H1 (cell line): ENCODE measurements at regions not wholly inside any gene's neighbourhood (a gene's known extent, or its start where the extent isn't known, plus 50 kb on each side); places are given as distances from the start of the nearest gene placed in this dataset.

ENCODE experiments used
- CTCF ChIA-PET: fragments of 300-600 bp; sonication (Branson Sonifier 250); formaldehyde crosslinking; loops from one replicate; lab custom pipeline; 2021; ENCODE audit not compliant: partially characterized antibody; lab: Charles Lee
- POLR2A ChIA-PET: fragments of 300-600 bp; sonication (Branson Sonifier 250); formaldehyde crosslinking; loops from one replicate; lab custom pipeline; 2021; ENCODE audit warnings: inconsistent platforms; ENCODE audit not compliant: partially characterized antibody; lab: Charles Lee
- DNase-seq, 2 experiments: peaks; one replicate each; pipeline versions ENCODE4 v3.0.0 to v3.0.0-alpha.2; 2010 to 2022; ENCODE audit warnings: low spot score in 2 of 2, low read depth in 1 of 2, mixed read lengths in 1 of 2
- FAIRE-seq: peaks from 2 replicates; lab custom pipeline; 2011; peaks lifted over from hg19 to GRCh38; lab: Jason Lieb, UNC
- H2AFZ ChIP-seq: 2 replicates; pipeline ENCODE4 v1.8.1; 2012; ENCODE audit warnings: low read length, inconsistent platforms
- H2AK5ac ChIP-seq: 2 replicates; pipeline ENCODE4 v1.6.1; 2013; ENCODE audit warnings: low read depth, low read length
- H2BK120ac ChIP-seq: replicated peaks from 2 replicates; pipeline ENCODE3; 2013; ENCODE audit warnings: low read depth, low read length, inconsistent platforms
- H2BK12ac ChIP-seq: 2 replicates; pipeline ENCODE4 v1.6.1; 2013; ENCODE audit warnings: low read depth, low read length
- H2BK15ac ChIP-seq: 2 replicates; pipeline ENCODE4 v1.6.1; 2013; ENCODE audit warnings: low read length
- H2BK20ac ChIP-seq: 2 replicates; pipeline ENCODE4 v1.6.1; 2013; ENCODE audit warnings: low read length
- H2BK5ac ChIP-seq: 2 replicates; pipeline ENCODE4 v1.6.1; 2013; ENCODE audit warnings: low read depth, low read length
- H3K14ac ChIP-seq: 2 replicates; pipeline ENCODE4 v1.6.1; 2013; ENCODE audit warnings: inconsistent platforms; ENCODE audit not compliant: insufficient read length
- H3K18ac ChIP-seq: 2 replicates; pipeline ENCODE4 v1.6.1; 2013; ENCODE audit warnings: low read length; ENCODE audit errors: extremely low read depth
- H3K23ac ChIP-seq: 2 replicates; pipeline ENCODE4 v1.6.1; 2013; ENCODE audit warnings: inconsistent platforms; ENCODE audit not compliant: insufficient read length
- H3K23me2 ChIP-seq: 2 replicates; pipeline ENCODE4 v1.6.1; 2013; ENCODE audit warnings: low read depth, low read length
- H3K27ac ChIP-seq: 2 replicates; pipeline ENCODE4 v1.6.1; 2011; ENCODE audit warnings: low read depth, low read length, inconsistent platforms
- H3K27me3 ChIP-seq, 4 experiments: replicated peaks in 1 of 4; 1 replicate in 1 of 4; 2 replicates in 3 of 4; pipeline versions ENCODE4 v1.6.1 to v1.8.1; 2011 to 2013; ENCODE audit warnings: low read length in 3 of 4, mild to moderate bottlenecking in 3 of 4, inconsistent platforms in 2 of 4, mixed read lengths in 2 of 4, moderate library complexity in 1 of 4; ENCODE audit not compliant: control insufficient read depth in 3 of 4, insufficient read depth in 3 of 4; ENCODE audit errors: extremely low read depth in 1 of 4
- H3K36me3 ChIP-seq, 4 experiments: 2 replicates each; pipeline versions ENCODE4 v1.6.1 to v1.8.1; 2011 to 2013; ENCODE audit warnings: mild to moderate bottlenecking in 4 of 4, low read length in 3 of 4, moderate library complexity in 2 of 4, control low read depth in 1 of 4, inconsistent platforms in 1 of 4; ENCODE audit not compliant: insufficient read depth in 4 of 4, control insufficient read depth in 2 of 4
- H3K4ac ChIP-seq: replicated peaks from 2 replicates; pipeline ENCODE3; 2013; ENCODE audit warnings: low read length, low read depth, mixed read lengths, inconsistent platforms; ENCODE audit not compliant: insufficient read length
- H3K4me1 ChIP-seq, 4 experiments: replicated peaks in 1 of 4; 1 replicate in 1 of 4; 2 replicates in 3 of 4; pipeline versions ENCODE4 v1.6.1 to v1.8.1; 2011 to 2013; ENCODE audit warnings: low read length in 3 of 4, inconsistent platforms in 2 of 4, mixed read lengths in 1 of 4; ENCODE audit not compliant: insufficient read depth in 4 of 4, control insufficient read depth in 3 of 4
- H3K4me2 ChIP-seq, 2 experiments: 2 replicates each; pipeline versions ENCODE4 v1.6.1 to v1.8.1; 2011 to 2013; ENCODE audit warnings: low read depth in 2 of 2, low read length in 2 of 2, control low read depth in 1 of 2, inconsistent platforms in 1 of 2, mild to moderate bottlenecking in 1 of 2; ENCODE audit not compliant: insufficient read depth in 1 of 2
- H3K4me3 ChIP-seq, 4 experiments: fragments of 200-600, 300-600 bp in 1 of 4; sonication (generic), shearing (Covaris generic), sonication (Bioruptor Twin) in 1 of 4; 2 replicates each; pipeline versions ENCODE4 v1.5.1 to v1.8.1; 2011 to 2016; ENCODE audit warnings: low read length in 4 of 4, low read depth in 3 of 4, control low read depth in 2 of 4, inconsistent platforms in 2 of 4, mild to moderate bottlenecking in 2 of 4, mixed read lengths in 1 of 4, moderate library complexity in 1 of 4; ENCODE audit not compliant: insufficient read depth in 2 of 4; ENCODE audit errors: extremely low read depth in 1 of 4
- H3K56ac ChIP-seq: replicated peaks from 2 replicates; pipeline ENCODE3; 2013; ENCODE audit warnings: low read depth, mild to moderate bottlenecking, mixed read lengths, low read length, inconsistent platforms; ENCODE audit not compliant: insufficient read length
- H3K79me1 ChIP-seq: 2 replicates; pipeline ENCODE4 v1.6.1; 2013; ENCODE audit warnings: low read depth, low read length, control low read depth
- H3K79me2 ChIP-seq, 2 experiments: 2 replicates each; pipeline versions ENCODE4 v1.6.1 to v1.8.1; 2012 to 2013; ENCODE audit warnings: low read length in 2 of 2, mild to moderate bottlenecking in 2 of 2, inconsistent platforms in 1 of 2; ENCODE audit not compliant: insufficient read depth in 2 of 2, control insufficient read depth in 1 of 2
- H3K9ac ChIP-seq, 4 experiments: replicated peaks in 1 of 4; 1 replicate in 1 of 4; 2 replicates in 3 of 4; pipeline versions ENCODE4 v1.6.1 to v1.8.1; 2011 to 2013; ENCODE audit warnings: low read depth in 3 of 4, low read length in 3 of 4, control low read depth in 2 of 4, mild to moderate bottlenecking in 2 of 4, moderate library complexity in 2 of 4, inconsistent platforms in 1 of 4; ENCODE audit errors: extremely low read depth in 1 of 4
- H3K9me3 ChIP-seq, 2 experiments: 2 replicates each; pipeline versions ENCODE4 v1.6.1 to v1.8.1; 2012 to 2013; ENCODE audit warnings: mild to moderate bottlenecking in 2 of 2, moderate library complexity in 2 of 2, control low read depth in 1 of 2, inconsistent platforms in 1 of 2, low read depth in 1 of 2, low read length in 1 of 2, mixed read lengths in 1 of 2; ENCODE audit not compliant: insufficient read depth in 2 of 2
- H4K20me1 ChIP-seq, 2 experiments: replicated peaks in 1 of 2; 2 replicates each; pipeline versions ENCODE3 to v1.8.1; 2011 to 2013; ENCODE audit warnings: inconsistent platforms in 2 of 2, low read length in 2 of 2, mild to moderate bottlenecking in 1 of 2; ENCODE audit not compliant: insufficient read depth in 2 of 2, control insufficient read depth in 1 of 2
- H4K5ac ChIP-seq: 2 replicates; pipeline ENCODE4 v1.6.1; 2013; ENCODE audit warnings: low read length, low read depth, mixed read lengths, inconsistent platforms; ENCODE audit not compliant: insufficient read length
- H4K8ac ChIP-seq: 2 replicates; pipeline ENCODE4 v1.8.0; 2013; ENCODE audit warnings: mild to moderate bottlenecking, moderate library complexity, low read length, inconsistent platforms; ENCODE audit not compliant: insufficient read depth; ENCODE audit errors: extremely low read depth
- H4K91ac ChIP-seq: replicated peaks from 2 replicates; pipeline ENCODE3; 2013; ENCODE audit warnings: low read length, mixed read lengths, inconsistent platforms; ENCODE audit not compliant: insufficient read length
- CHD2 ChIP-seq: IDR thresholded peaks from 2 replicates; pipeline ENCODE4 v1.6.1; 2012; ENCODE audit warnings: low read length, improper control_type of control experiment
- EGR1 ChIP-seq: IDR thresholded peaks from 2 replicates; pipeline ENCODE4 v1.6.1; 2011; ENCODE audit warnings: low read depth, low read length, borderline replicate concordance
- GTF2F1 ChIP-seq: IDR thresholded peaks from 2 replicates; pipeline ENCODE4 v1.6.1; 2012; ENCODE audit warnings: low read depth, low read length, improper control_type of control experiment, borderline replicate concordance
- KDM1A ChIP-seq: fragments of 200-600, 300-600 bp; sonication (generic); IDR thresholded peaks from 2 replicates; pipeline ENCODE4 v1.7.1; 2016; ENCODE audit warnings: mild to moderate bottlenecking, low read length, borderline replicate concordance
- KDM5A ChIP-seq: fragments of 200-600 bp; IDR thresholded peaks from 2 replicates; pipeline ENCODE4 v1.7.1; 2012; ENCODE audit warnings: mild to moderate bottlenecking, low read length, inconsistent platforms, mixed read lengths
- PHF8 ChIP-seq: fragments of 200-600 bp; sonication (generic); conservative IDR thresholded peaks from 2 replicates; pipeline ENCODE4 v1.7.1; 2012; ENCODE audit warnings: low read depth, mild to moderate bottlenecking, inconsistent platforms, low read length, moderate library complexity
- RFX5 ChIP-seq: IDR thresholded peaks from 2 replicates; pipeline ENCODE4 v1.6.1; 2011; ENCODE audit warnings: low read depth, low read length, improper control_type of control experiment, borderline replicate concordance
- RXRA ChIP-seq: IDR thresholded peaks from 2 replicates; pipeline ENCODE4 v1.6.1; 2011; ENCODE audit warnings: low read depth, mild to moderate bottlenecking, low read length, moderate library complexity; ENCODE audit not compliant: insufficient read depth
- SIX5 ChIP-seq: IDR thresholded peaks from 2 replicates; pipeline ENCODE4 v1.6.1; 2011; ENCODE audit warnings: mild to moderate bottlenecking, low read depth, low read length
- SP1 ChIP-seq: IDR thresholded peaks from 2 replicates; pipeline ENCODE4 v1.6.1; 2011; ENCODE audit warnings: low read depth, low read length
- TCF12 ChIP-seq: IDR thresholded peaks from 2 replicates; pipeline ENCODE4 v1.6.1; 2011; ENCODE audit warnings: low read depth, mild to moderate bottlenecking, low read length
- YY1 ChIP-seq: IDR thresholded peaks from 2 replicates; pipeline ENCODE4 v1.6.1; 2011; ENCODE audit warnings: low read depth, mild to moderate bottlenecking, low read length
- WGBS, 2 experiments: shearing (Covaris generic) in 1 of 2; methylation state at CpG; one replicate each; pipeline versions ENCODE4 v1.1.6 to v1.1.7; 2013 to 2015; ENCODE audit warnings: low lambda C conversion rate in 2 of 2, mixed read lengths in 2 of 2, inconsistent platforms in 1 of 2, low coverage in 1 of 2, missing lambda C conversion rate in 1 of 2; ENCODE audit not compliant: insufficient replicate concordance in 2 of 2, insufficient coverage in 1 of 2, insufficient read length in 1 of 2; ENCODE audit errors: extremely low coverage in 1 of 2, missing lambda C conversion rate in 1 of 2; 5-methylcytosine and 5-hydroxymethylcytosine counted together
- TF ChIP-seq, protein P1 (sequence below): IDR thresholded peaks from 2 replicates; pipeline ENCODE4 v1.6.1; 2012; ENCODE audit warnings: low read length, inconsistent platforms
- TF ChIP-seq, protein P2 (sequence below): IDR thresholded peaks from 2 replicates; pipeline ENCODE4 v1.6.1; 2011; ENCODE audit warnings: low read depth, mild to moderate bottlenecking, low read length; ENCODE audit not compliant: insufficient read depth

DNA sequence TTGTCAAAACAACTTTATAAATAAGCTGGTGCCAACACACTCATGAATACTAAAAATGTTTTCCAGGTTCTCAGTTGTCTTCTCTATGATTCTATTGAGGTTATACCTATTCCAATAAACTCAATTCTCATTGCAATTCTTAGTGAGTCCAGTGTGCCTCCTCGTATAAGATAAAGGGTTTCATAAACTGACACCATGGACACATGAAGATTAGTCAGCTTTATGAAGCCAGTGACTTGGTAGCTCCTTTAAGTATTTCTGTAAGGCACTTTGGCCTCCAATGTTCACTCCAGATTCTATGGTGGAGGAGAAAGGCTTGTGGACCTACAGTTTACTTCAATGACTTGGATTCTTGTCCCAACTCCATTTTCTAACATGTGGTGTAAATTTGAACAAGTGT, 521.3 kb upstream of the JARID2 start:
- Histone ChIP-seq H4K5ac (no peak overlapping the region), H3K4me2 (no peak overlapping the region), H3K4me1 (peaks cover 5 to 13% (median 7%) of the 10 kb centered on the region in 4 experiments; a peak in 6 of 7 replicates), H3K27ac (no peak overlapping the region), H3K23ac (no peak overlapping the region), H3K18ac (no peak overlapping the region), H3K79me2 (no peaks in the 10 kb centered on the region), H2BK12ac (no peak overlapping the region), H3K79me1 (no peaks in the 10 kb centered on the region), H4K8ac (no peak overlapping the region), H2BK120ac (no peak overlapping the region), H3K9me3 (no peaks in the 10 kb centered on the region; a peak in 1 of 4 replicates), H3K23me2 (no peaks in the 10 kb centered on the region), H3K27me3 (no peaks in the 10 kb centered on the region), H3K9ac (no peak overlapping the region), H3K56ac (no peak overlapping the region), H3K14ac (no peak overlapping the region), H3K4ac (no peak overlapping the region), H2BK15ac (no peak overlapping the region), H2AFZ (no peak overlapping the region), H4K20me1 (no peaks in the 10 kb centered on the region), H3K4me3 (no peak overlapping the region), H2AK5ac (no peak overlapping the region), H2BK20ac (no peak overlapping the region), H2BK5ac (no peak overlapping the region), H4K91ac (no peak overlapping the region), H3K36me3 (no peaks in the 10 kb centered on the region; a peak in 1 of 8 replicates)
- ChIA-PET CTCF (no interaction called here), POLR2A (no interaction called here)
- 79% methylated on average over 1 of the region's 1 CpG; no CpG with 5 or more reads in 1 of the 2 experiments for WGBS, 2 experiments
- no peak for DNase-seq
- FAIRE-seq: no peak
- no peak for TF ChIP-seq GTF2F1
- TF ChIP-seq KDM1A: no peak
- no peak for TF ChIP-seq CHD2
- no peak for TF ChIP-seq KDM5A
- TF ChIP-seq, protein P1, sequence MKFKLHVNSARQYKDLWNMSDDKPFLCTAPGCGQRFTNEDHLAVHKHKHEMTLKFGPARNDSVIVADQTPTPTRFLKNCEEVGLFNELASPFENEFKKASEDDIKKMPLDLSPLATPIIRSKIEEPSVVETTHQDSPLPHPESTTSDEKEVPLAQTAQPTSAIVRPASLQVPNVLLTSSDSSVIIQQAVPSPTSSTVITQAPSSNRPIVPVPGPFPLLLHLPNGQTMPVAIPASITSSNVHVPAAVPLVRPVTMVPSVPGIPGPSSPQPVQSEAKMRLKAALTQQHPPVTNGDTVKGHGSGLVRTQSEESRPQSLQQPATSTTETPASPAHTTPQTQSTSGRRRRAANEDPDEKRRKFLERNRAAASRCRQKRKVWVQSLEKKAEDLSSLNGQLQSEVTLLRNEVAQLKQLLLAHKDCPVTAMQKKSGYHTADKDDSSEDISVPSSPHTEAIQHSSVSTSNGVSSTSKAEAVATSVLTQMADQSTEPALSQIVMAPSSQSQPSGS: no peak
- TF ChIP-seq TCF12: no peak
- TF ChIP-seq PHF8: no peak
- no peak for TF ChIP-seq SIX5
- TF ChIP-seq SP1: no peak
- TF ChIP-seq, protein P2, sequence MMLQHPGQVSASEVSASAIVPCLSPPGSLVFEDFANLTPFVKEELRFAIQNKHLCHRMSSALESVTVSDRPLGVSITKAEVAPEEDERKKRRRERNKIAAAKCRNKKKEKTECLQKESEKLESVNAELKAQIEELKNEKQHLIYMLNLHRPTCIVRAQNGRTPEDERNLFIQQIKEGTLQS: no peak
- TF ChIP-seq RFX5: no peak
- no peak for TF ChIP-seq YY1
- no peak for TF ChIP-seq EGR1
- no peak for TF ChIP-seq RXRA
